Endometrial microvascular endothelial cells (primary cell): ENCODE measurements at regions not wholly inside any gene's neighbourhood (a gene's known extent, or its start where the extent isn't known, plus 50 kb on each side); places are given as distances from the start of the nearest gene placed in this dataset.

Experiments
- in situ Hi-C: cut with HindIII; loops from 2 replicates; pipeline ENCODE4 v1.10.0; 2017; ENCODE audit warnings: low sequenced_read_pairs, low pct_unique_long_range_greater_than_20kb; ENCODE audit errors: inconsistent ontology term

DNA sequence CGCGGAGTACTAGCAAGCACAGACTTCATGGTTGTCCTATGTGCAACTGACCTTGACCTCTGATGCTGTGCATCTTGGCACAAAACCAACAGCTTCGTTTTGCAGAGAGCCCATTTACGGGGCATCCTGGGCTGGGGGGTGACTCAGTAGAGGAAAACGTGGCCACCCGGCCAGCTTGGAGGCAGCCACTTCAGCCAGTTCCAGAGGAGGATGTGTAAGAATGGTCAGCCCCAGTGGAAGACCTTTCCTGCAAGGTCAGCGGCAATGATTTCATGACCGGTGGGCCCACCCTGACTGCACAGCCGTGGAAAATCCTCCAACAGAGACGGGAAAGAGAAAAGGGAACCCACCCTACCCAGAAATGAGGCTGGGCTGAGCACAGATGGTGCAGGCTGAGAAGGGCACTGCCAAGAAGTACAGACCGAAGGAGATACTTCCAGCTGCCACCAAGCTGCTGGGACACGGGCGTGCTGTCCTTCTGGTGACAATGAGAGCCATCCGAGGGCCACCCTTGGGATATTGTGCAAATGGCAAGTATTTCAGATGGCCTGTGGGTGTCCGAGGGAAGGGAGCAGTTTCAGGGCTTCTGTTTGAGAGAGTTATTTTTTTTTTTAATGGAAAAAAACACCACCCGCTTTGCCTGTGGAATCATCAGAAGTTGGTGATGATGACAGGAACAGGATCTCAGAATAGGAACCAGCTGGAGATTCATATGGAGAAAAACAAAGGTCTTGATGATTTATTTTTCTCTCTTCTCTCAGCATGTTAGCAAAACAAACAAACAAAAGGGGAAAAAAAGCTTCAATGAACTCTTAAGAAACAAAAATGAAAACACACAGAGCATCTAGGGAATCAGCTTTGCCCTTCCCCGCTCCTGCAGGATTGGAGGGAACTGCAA, 120.2 kb upstream of the RFLNA start:
- in situ Hi-C loops = no loop called here

DNA sequence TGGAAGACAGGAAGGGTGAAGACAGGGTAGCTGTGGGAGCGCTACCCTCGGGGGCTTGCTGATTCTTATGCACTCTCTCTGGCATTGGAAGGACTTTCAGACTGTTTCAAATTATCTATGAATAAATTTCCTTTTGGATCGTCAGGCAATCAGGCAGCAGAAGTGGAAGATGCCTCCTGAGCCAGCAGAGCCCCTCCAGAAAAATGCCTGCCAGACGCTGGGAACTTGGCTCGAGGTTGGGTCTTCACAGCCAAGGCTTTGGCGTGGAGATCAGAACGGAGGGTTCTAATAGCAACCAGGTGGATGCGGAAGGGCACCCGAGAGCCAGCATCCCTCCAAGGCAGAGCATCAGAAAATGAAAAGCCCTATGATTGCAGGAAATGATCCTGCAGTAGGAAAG, 119.2 kb upstream of the RFLNA start:
- in situ Hi-C loops = no loop called here

- in situ Hi-C loops = no loop called here
These were observed 117.5 kb upstream of the RFLNA start for GRCh38 chr12:124177276-124177950.

GRCh38 chr12:124177951-124178316, 117.0 kb upstream of the RFLNA start:
- in situ Hi-C loops = no loop called here

GRCh38 chr12:124179936-124180607, 114.8 kb upstream of the RFLNA start:
- in situ Hi-C loops = no loop called here

- in situ Hi-C loops = no loop called here
These were observed 111.7 kb upstream of the RFLNA start for GRCh38 chr12:124183172-124183571.

DNA sequence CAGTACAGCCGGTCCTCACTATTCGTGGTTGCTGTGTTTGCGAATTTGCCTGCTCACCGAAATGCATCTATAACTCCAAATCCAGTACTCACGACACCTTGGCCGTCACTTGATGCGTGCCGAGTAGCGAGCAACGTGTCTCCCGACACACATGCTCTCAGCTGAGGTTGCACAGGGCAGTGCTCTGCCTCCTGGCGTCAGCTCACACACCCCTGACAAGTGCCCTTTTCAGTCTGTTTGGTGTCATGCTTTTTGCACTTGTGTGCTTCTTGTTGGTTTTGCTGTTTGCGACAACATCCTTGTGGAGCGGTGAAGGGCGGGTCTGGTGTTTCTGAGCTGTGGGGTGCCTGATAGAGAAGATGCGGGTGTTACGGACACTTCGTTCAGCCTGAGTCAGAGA, 110.4 kb upstream of the RFLNA start:
- in situ Hi-C loops = no loop called here

GRCh38 chr12:124185971-124186686, 108.8 kb upstream of the RFLNA start:
- in situ Hi-C loops = no loop called here

DNA sequence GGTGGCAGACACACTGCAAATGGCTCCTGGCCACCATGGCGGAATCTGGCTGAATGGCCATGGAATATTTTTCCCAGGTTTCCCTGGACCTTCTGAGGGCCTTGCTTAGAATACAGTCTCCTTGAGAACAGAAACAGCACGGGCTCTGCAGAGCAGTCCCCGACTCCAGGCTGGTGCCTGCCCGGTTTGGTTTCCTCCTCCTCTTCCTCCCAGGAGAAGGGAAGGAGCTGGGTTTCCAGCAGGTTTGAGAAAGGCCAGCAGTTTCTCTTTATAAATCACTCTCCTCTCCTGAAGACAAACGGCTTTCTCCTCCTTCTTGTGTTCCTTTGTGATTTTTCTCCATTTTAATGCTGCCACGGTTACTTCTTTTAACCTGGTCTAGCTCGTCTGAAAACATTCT, 106.8 kb upstream of the RFLNA start:
- in situ Hi-C loops = no loop called here

GRCh38 chr12:124188561-124189405, 106.1 kb upstream of the RFLNA start:
- in situ Hi-C loops = no loop called here

DNA sequence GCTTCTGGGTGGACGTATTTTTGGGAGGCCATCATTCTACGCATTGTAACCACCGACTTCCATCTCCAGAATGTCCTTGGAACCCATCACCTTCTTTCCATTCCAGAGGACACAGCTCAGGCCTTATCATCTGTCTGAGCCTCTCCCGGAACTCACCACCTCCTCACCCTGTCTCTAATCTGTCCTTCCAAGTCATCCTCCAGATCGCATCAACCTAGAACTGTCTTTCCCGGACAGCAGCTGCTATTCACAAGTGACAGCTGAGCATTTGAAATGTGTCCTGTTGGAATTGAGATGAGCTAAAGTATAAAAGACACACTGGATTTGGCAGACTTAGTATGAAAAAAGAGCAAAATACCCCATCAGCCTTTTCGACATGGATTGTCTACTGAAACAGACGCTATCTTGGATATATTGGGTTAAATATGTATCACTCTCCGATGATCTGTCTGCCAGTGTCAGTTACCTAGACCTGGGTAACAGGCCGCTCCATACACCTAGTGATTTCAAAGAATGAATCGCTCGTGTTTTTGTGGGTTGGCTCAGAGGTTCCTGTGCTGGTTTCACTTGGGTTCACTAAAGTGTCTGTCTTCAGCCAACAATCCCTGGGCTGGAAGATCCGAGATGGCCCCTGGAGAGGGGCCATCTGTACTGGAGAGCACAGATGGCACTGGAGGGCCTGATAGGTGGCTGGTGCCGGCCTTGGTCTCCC, 104.4 kb upstream of the RFLNA start:
- in situ Hi-C loops = loop anchor here (10.0 kb wide), 1 partner anchor 104 kb away; the partner anchor contains the start of gene RFLNA

GRCh38 chr12:124191024-124191359, 103.9 kb upstream of the RFLNA start:
- in situ Hi-C loops = loop anchor here (10.0 kb wide), 1 partner anchor 104 kb away; the partner anchor contains the start of gene RFLNA

DNA sequence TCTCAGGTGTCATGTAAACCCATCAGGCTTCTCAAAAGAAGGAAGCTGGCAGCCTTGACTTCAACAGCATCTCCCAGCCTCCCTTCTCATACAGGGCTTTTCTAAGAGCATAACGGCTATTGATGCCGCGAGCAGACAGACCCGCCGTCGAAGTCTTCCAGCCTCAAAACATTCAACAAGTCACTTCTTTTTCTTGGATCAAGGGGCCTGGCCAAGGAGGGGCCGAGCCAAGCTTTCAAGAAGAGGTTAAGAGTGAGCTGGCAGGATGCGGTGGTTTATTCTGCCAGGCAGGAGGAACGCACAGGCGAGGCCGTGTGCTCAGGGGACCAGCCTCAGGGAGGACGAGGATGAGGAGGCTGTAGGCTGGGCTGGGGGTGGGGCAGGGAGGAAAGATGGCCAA, 102.9 kb upstream of the RFLNA start:
- in situ Hi-C loops = loop anchor here (10.0 kb wide), 1 partner anchor 103 kb away; the partner anchor contains the start of gene RFLNA

- in situ Hi-C loops = loop anchor here (10.0 kb wide), 1 partner anchor 100 kb away; the partner anchor contains the start of gene RFLNA
These were observed 100.5 kb upstream of the RFLNA start for GRCh38 chr12:124194264-124194892.

- in situ Hi-C loops = loop anchor here (10.0 kb wide), 1 partner anchor 100 kb away; the partner anchor contains the start of gene RFLNA
These were observed 99.9 kb upstream of the RFLNA start for GRCh38 chr12:124194893-124195566.

DNA sequence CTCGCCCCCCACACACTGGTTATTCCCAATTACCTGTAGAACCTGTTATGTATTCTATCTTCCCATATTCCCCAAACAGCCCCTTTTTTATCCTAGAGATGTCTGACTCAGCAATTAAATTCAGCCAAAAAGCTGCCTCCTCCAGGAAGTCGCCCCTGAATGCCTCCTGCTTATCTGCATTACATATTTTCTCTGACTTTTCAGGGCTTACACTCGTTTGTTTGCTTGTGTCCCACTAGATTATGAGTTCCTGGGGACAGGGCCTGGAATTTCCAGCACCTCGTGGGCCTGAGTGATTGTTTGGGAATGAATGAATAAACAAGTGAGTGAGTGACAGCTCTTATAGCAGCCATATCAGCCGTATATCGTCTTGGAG, 99.3 kb upstream of the RFLNA start:
- in situ Hi-C loops = loop anchor here (10.0 kb wide), 1 partner anchor 99 kb away; the partner anchor contains the start of gene RFLNA
